IMR-90 (cell line): ENCODE measurements at regions not wholly inside any gene's neighbourhood (a gene's known extent, or its start where the extent isn't known, plus 50 kb on each side); places are given as distances from the start of the nearest gene placed in this dataset.

Experiments
- ATAC-seq: fragments of 200-7000 bp; cut with Tn5 transposase; 2 replicates; pipeline ENCODE4 v1.9.1; 2020; ENCODE audit warnings: low read depth, mild to moderate bottlenecking, moderate library complexity
- BruUV-seq: library from RNA; stranded (reverse); fragments of 400-500 nt; replicated peaks from 2 replicates; lab custom pipeline; 2021; lab: Mats Ljungman, UMichigan
- CTCF ChIA-PET: fragments of 300-600 bp; formaldehyde crosslinking; extraction: SDS; loops from one replicate; lab custom pipeline; 2021; ENCODE audit warnings: antibody characterized with exemption; lab: Yijun Ruan, JAX
- POLR2A ChIA-PET: fragments of 300-600 bp; sonication (Branson Sonifier 250); formaldehyde crosslinking; loops from one replicate; lab custom pipeline; 2022; ENCODE audit warnings: antibody characterized with exemption; ENCODE audit not compliant: unreplicated experiment; lab: Charles Lee
- DNase-seq: peaks from one replicate; pipeline ENCODE4 v3.0.0; 2013
- H2AFZ ChIP-seq: replicated peaks from 2 replicates; pipeline ENCODE3; 2013; ENCODE audit warnings: low read length, mild to moderate bottlenecking; ENCODE audit not compliant: poor library complexity
- H2AK5ac ChIP-seq: 2 replicates; pipeline ENCODE4 v1.6.1; 2013; ENCODE audit warnings: low read depth, low read length, inconsistent platforms
- H2AK9ac ChIP-seq: replicated peaks from 2 replicates; pipeline ENCODE3; 2013; ENCODE audit warnings: mild to moderate bottlenecking, low read depth, low read length, moderate library complexity; ENCODE audit not compliant: poor library complexity
- H2BK120ac ChIP-seq: 2 replicates; pipeline ENCODE4 v1.6.1; 2013; ENCODE audit warnings: low read depth, low read length, inconsistent platforms
- H2BK15ac ChIP-seq: 3 replicates; pipeline ENCODE4 v1.6.1; 2013; ENCODE audit warnings: low read depth, low read length, inconsistent platforms
- H2BK20ac ChIP-seq: 2 replicates; pipeline ENCODE4 v1.6.1; 2013; ENCODE audit warnings: low read depth, mild to moderate bottlenecking, inconsistent platforms, low read length, moderate library complexity
- H2BK5ac ChIP-seq: 2 replicates; pipeline ENCODE4 v1.6.1; 2013; ENCODE audit warnings: mild to moderate bottlenecking, low read depth, low read length, inconsistent platforms; ENCODE audit not compliant: poor library complexity, severe bottlenecking
- H3K14ac ChIP-seq: replicated peaks from 2 replicates; pipeline ENCODE4 v1.6.1; 2013; ENCODE audit warnings: low read depth, low read length, inconsistent platforms
- H3K18ac ChIP-seq: 2 replicates; pipeline ENCODE4 v1.6.1; 2013; ENCODE audit warnings: low read depth, low read length, control low read depth
- H3K23ac ChIP-seq: 2 replicates; pipeline ENCODE4 v1.6.1; 2013; ENCODE audit warnings: low read depth, low read length, inconsistent platforms
- H3K27ac ChIP-seq: 2 replicates; pipeline ENCODE4 v1.5.1; 2013; ENCODE audit warnings: mild to moderate bottlenecking, control low read depth, low read length; ENCODE audit not compliant: insufficient read depth
- H3K27me3 ChIP-seq: 2 replicates; pipeline ENCODE4 v1.6.1; 2013; ENCODE audit warnings: low read length; ENCODE audit not compliant: control insufficient read depth, insufficient read depth
- H3K36me3 ChIP-seq: 2 replicates; pipeline ENCODE4 v1.6.1; 2013; ENCODE audit warnings: low read length, mixed read lengths; ENCODE audit not compliant: control insufficient read depth, insufficient read depth
- H3K4ac ChIP-seq: 2 replicates; pipeline ENCODE4 v1.6.1; 2013; ENCODE audit warnings: low read depth, low read length, inconsistent platforms
- H3K4me1 ChIP-seq: 2 replicates; pipeline ENCODE4 v1.6.1; 2013; ENCODE audit warnings: low read length, mixed read lengths; ENCODE audit not compliant: control insufficient read depth, insufficient read depth
- H3K4me2 ChIP-seq: 2 replicates; pipeline ENCODE4 v1.6.1; 2013; ENCODE audit warnings: low read depth, mild to moderate bottlenecking, control low read depth, low read length, moderate library complexity
- H3K4me3 ChIP-seq: 2 replicates; pipeline ENCODE4 v1.5.1; 2013; ENCODE audit warnings: low read depth, mild to moderate bottlenecking, control low read depth, low read length, moderate library complexity; ENCODE audit not compliant: insufficient read depth
- H3K56ac ChIP-seq: 2 replicates; pipeline ENCODE4 v1.6.1; 2013; ENCODE audit warnings: low read length, inconsistent platforms; ENCODE audit not compliant: insufficient read depth; ENCODE audit errors: extremely low read depth
- H3K79me1 ChIP-seq, 2 experiments: 2 replicates each; pipeline ENCODE4 v1.6.1; 2013; ENCODE audit warnings: low read length in 2 of 2, inconsistent platforms in 1 of 2, low read depth in 1 of 2
- H3K9ac ChIP-seq: 2 replicates; pipeline ENCODE4 v1.6.1; 2013; ENCODE audit warnings: low read depth, low read length, control low read depth
- H3K9me1 ChIP-seq: 2 replicates; pipeline ENCODE4 v1.6.1; 2013; ENCODE audit warnings: low read length, inconsistent platforms; ENCODE audit not compliant: insufficient read depth
- H3K9me3 ChIP-seq: 2 replicates; pipeline ENCODE4 v1.6.1; 2013; ENCODE audit warnings: low read length; ENCODE audit not compliant: control insufficient read depth, insufficient read depth
- H4K20me1 ChIP-seq: 2 replicates; pipeline ENCODE4 v1.6.1; 2013; ENCODE audit warnings: low read length, inconsistent platforms; ENCODE audit not compliant: insufficient read depth
- H4K5ac ChIP-seq: 2 replicates; pipeline ENCODE4 v1.6.1; 2013; ENCODE audit warnings: mild to moderate bottlenecking, low read depth, low read length, control low read depth
- H4K8ac ChIP-seq, 2 experiments: 2 replicates each; pipeline ENCODE4 v1.6.1; 2013; ENCODE audit warnings: low read depth in 2 of 2, low read length in 2 of 2, control low read depth in 1 of 2, inconsistent platforms in 1 of 2
- H4K91ac ChIP-seq: 2 replicates; pipeline ENCODE4 v1.6.1; 2013; ENCODE audit warnings: low read depth, low read length, inconsistent platforms; ENCODE audit not compliant: insufficient read depth
- CEBPB ChIP-seq: IDR thresholded peaks from 2 replicates; pipeline ENCODE4 v1.6.1; 2012; ENCODE audit warnings: low read depth, low read length, improper control_type of control experiment
- CHD1 ChIP-seq: IDR thresholded peaks from 2 replicates; pipeline ENCODE4 v1.6.1; 2012; ENCODE audit warnings: low read depth, low read length, improper control_type of control experiment
- CTCF ChIP-seq: conservative IDR thresholded peaks from 2 replicates; pipeline ENCODE4 v1.5.1; 2012; ENCODE audit warnings: mild to moderate bottlenecking, low read depth, low read length, improper control_type of control experiment
- ELK1 ChIP-seq: fragments of 150-350 bp; IDR thresholded peaks from 2 replicates; pipeline ENCODE4 v1.6.1; 2016; ENCODE audit warnings: low read depth, mild to moderate bottlenecking, low read length, moderate library complexity, borderline replicate concordance
- RCOR1 ChIP-seq: IDR thresholded peaks from 2 replicates; pipeline ENCODE4 v1.6.1; 2012; ENCODE audit warnings: mild to moderate bottlenecking, low read length, improper control_type of control experiment; ENCODE audit not compliant: insufficient replicate concordance
- RFX5 ChIP-seq: IDR thresholded peaks from 2 replicates; pipeline ENCODE4 v1.8.0; 2012; ENCODE audit warnings: low read depth, mild to moderate bottlenecking, low read length, moderate library complexity
- WGBS, 2 experiments: methylation state at CpG; one replicate each; pipeline versions ENCODE4 v1.1.5 to v1.1.7; 2013; ENCODE audit warnings: missing lambda C conversion rate in 2 of 2; ENCODE audit not compliant: insufficient read length in 1 of 2; ENCODE audit errors: extremely low coverage in 2 of 2; 5-methylcytosine and 5-hydroxymethylcytosine counted together
- dilution Hi-C: fragments of 300-500 bp; cut with HindIII; formaldehyde crosslinking; loops from one replicate; pipeline ENCODE4 v1.14.3; 2018; ENCODE audit warnings: low sequenced_read_pairs; ENCODE audit not compliant: unreplicated experiment
- in situ Hi-C: fragments of 300-500 bp; cut with MboI; formaldehyde crosslinking; loops from 3 replicates; pipeline ENCODE4 v1.14.3; 2019; ENCODE audit warnings: low sequenced_read_pairs, inconsistent platforms, mixed read lengths
- intact Hi-C: fragments of 100-400 bp; cut with micrococcal nuclease; formaldehyde crosslinking; loops from 2 replicates; pipeline ENCODE4 v1.10.0; 2022

- no peak overlapping the region for H3K4me3 ChIP-seq
- H4K20me1 ChIP-seq: no peaks in the 10 kb centered on the region
Measured at GRCh38 chr4:18106620-18107019, 85.1 kb upstream of the LCORL start.

More at GRCh38 chr4:18106620-18107019, 85.1 kb upstream of the LCORL start:
- Histone ChIP-seq H3K4me1 (no peaks in the 10 kb centered on the region), H2BK120ac (no peak overlapping the region), H2AK5ac (no peak overlapping the region), H3K27me3 (no peaks in the 10 kb centered on the region), H3K9me3 (no peaks in the 10 kb centered on the region), H3K18ac (no peak overlapping the region), H2AFZ (no peak overlapping the region), H4K5ac (no peak overlapping the region), H3K36me3 (no peaks in the 10 kb centered on the region), H3K9ac (no peak overlapping the region), H4K91ac (no peak overlapping the region), H2BK15ac (no peak overlapping the region), H3K4me2 (no peak overlapping the region), H3K14ac (no peak overlapping the region), H2AK9ac (no peak overlapping the region), H4K8ac (no peak overlapping the region), H3K4ac (no peak overlapping the region), H3K23ac (no peak overlapping the region), H2BK5ac (no peak overlapping the region), H3K27ac (no peak overlapping the region), H3K79me1 (no peaks in the 10 kb centered on the region), H2BK20ac (no peak overlapping the region), H3K9me1 (no peaks in the 10 kb centered on the region), H3K56ac (no peak overlapping the region)
- POLR2A ChIA-PET: no interaction called here
- CTCF ChIA-PET: no interaction called here
- in situ Hi-C loops: no loop called here
- intact Hi-C loops: no loop called here
- ATAC-seq (no peak), DNase-seq (no peak)
- no peak for TF ChIP-seq ELK1
- no peak for TF ChIP-seq CEBPB
- no peak for TF ChIP-seq RCOR1
- no peak for TF ChIP-seq CTCF
- TF ChIP-seq CHD1: no peak
- TF ChIP-seq RFX5: no peak
- WGBS, 2 experiments: 25% methylated on average over 2 of the region's 5 CpGs; no CpG with 5 or more reads in 1 of the 2 experiments
- BruUV-seq: no TSS peak
- dilution Hi-C loops: no loop called here
